ENCODE measurements at regions not wholly inside any gene's neighbourhood (a gene's known extent, or its start where the extent isn't known, plus 50 kb on each side); places are given as distances from the start of the nearest gene placed in this dataset.

DNA sequence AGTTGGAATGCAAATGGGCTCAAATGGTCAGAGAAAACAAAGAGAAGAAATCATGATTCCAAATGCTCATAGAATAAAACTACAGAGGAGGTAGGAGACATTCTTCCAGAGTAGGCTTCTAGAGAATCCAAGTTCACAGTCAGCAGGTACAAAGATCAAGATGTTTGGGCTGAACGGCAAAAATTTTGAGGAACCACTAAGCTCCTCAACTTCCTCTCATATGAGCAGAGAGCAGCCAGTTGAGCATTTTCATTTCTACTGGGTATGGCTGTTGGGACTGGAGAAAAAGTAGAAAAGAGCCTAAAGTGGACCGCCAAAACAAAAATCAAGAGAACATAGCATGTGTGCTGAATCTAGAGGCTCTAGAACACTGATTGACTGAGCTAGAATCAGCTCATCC, 73.8 kb upstream of the ARID2 start:
- ATAC-seq (no peak), DNase-seq (no peak)
- no peak for TF ChIP-seq POLR2A (IDR thresholded peaks at IDR 0.05)
- TF ChIP-seq CTCF (IDR thresholded peaks at IDR 0.05 in 4 of 5, conservative IDR thresholded peaks at IDR 0.05 in 1 of 5) = no peak
- in situ Hi-C loops (cut with MboI; ENCODE audit: low sequenced_read_pairs in 4 of 4) = no loop called here
- Histone ChIP-seq H3K4me3 (no peak overlapping the region), H3K36me3 (no peaks in the 10 kb centered on the region), H3K9me3 (no peaks in the 10 kb centered on the region), H3K4me1 (peaks cover 0 to 3% of the 10 kb centered on the region in 2 donors), H3K27me3 (no peaks in the 10 kb centered on the region), H3K27ac (no peak overlapping the region)
- intact Hi-C loops (cut with DNase I; ENCODE audit: low total_unique reads) = no loop called here

DNA sequence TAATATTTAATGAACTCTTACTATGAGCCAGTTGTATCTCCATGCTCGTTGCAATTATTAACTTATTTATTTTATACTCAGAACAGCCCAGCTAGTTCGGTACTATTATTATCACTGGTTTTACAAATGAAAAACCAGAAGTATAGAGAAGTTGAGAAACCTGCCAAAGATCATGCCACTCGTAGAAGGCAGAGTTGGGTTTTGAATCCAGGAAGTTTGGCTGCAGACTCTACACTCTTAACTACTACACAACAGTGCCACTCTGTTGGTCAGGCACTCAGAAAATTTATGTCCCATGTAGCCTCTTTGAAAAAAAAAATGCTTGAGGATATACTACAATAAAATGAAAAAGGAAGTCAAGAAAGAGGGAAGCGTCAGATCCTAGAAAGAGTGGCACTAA, 71.5 kb upstream of the ARID2 start:
- H3K27ac ChIP-seq = no peak overlapping the region
- in situ Hi-C loops (cut with MboI; ENCODE audit: low sequenced_read_pairs in 4 of 4) = no loop called here
- TF ChIP-seq POLR2A (IDR thresholded peaks at IDR 0.05) (no peak), CTCF (IDR thresholded peaks at IDR 0.05 in 4 of 5, conservative IDR thresholded peaks at IDR 0.05 in 1 of 5) (no peak)
- no peaks in the 10 kb centered on the region for H3K9me3 ChIP-seq
- H3K36me3 ChIP-seq = no peaks in the 10 kb centered on the region
- no peaks in the 10 kb centered on the region for H3K27me3 ChIP-seq
- no peak overlapping the region for H3K4me3 ChIP-seq
- ATAC-seq (no peak), DNase-seq (no peak)
- H3K4me1 ChIP-seq = no peaks in the 10 kb centered on the region
- intact Hi-C loops (cut with DNase I; ENCODE audit: low total_unique reads) = no loop called here

DNA sequence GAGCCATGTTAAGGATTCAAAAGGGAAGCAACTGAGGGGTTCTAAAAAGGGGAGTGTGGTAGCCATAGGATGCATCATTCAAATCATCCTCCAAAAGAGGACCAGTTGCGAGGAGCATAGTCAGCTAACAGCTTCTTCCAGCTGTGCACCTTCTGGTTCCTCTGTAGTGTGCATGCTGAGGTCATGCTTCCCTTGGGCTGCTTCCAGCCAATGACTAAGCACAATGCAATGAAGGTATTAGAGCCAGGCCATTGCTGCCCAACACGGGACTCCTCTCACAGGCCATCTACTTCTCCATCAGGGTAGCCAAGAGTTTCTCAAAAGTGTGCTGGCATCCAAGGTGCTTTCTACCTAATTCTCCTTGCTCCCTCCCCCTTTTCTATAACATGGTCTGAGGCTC, 69.2 kb upstream of the ARID2 start:
- Histone ChIP-seq H3K9me3 (no peaks in the 10 kb centered on the region), H3K27ac (no peak overlapping the region), H3K4me3 (no peak overlapping the region), H3K4me1 (peaks cover 0 to 3% of the 10 kb centered on the region in 2 donors), H3K27me3 (no peaks in the 10 kb centered on the region), H3K36me3 (no peaks in the 10 kb centered on the region)
- in situ Hi-C loops (cut with MboI; ENCODE audit: low sequenced_read_pairs in 4 of 4) (no loop called here), intact Hi-C loops (cut with DNase I; ENCODE audit: low total_unique reads) (no loop called here)
- DNase-seq (peak in 1 of 2 donors; percentile 16), ATAC-seq (no peak)
- TF ChIP-seq POLR2A (IDR thresholded peaks at IDR 0.05) = no peak
- TF ChIP-seq CTCF (IDR thresholded peaks at IDR 0.05 in 4 of 5, conservative IDR thresholded peaks at IDR 0.05 in 1 of 5) = no peak

DNA sequence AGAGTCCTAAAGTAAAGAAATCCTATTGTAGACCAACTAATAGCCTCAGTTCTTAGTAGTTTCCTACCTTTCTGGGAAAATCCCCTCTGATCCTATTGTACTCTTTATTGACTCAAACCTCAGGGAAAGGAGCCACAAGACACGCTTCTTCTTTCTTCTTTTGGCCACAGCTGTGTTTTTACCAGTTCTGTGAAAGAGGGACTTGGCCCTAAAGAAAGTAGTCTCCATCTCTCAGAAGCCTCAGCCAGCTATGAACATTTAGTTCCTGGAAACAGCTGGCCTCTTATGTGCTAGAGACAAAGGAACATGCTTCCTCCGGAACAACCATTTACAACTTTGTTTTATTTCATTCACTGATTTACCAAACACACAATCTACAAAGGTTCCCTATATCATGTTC, 66.1 kb upstream of the ARID2 start:
- in situ Hi-C loops (cut with MboI; ENCODE audit: low sequenced_read_pairs in 4 of 4) (no loop called here), intact Hi-C loops (cut with DNase I; ENCODE audit: low total_unique reads) (no loop called here)
- Histone ChIP-seq H3K4me1 (peaks cover 2 to 3% of the 10 kb centered on the region in 2 donors), H3K36me3 (no peaks in the 10 kb centered on the region), H3K27ac (no peak overlapping the region), H3K9me3 (no peaks in the 10 kb centered on the region), H3K27me3 (no peaks in the 10 kb centered on the region), H3K4me3 (no peak overlapping the region)
- DNase-seq (no peak), ATAC-seq (no peak)
- TF ChIP-seq POLR2A (IDR thresholded peaks at IDR 0.05) = no peak
- no peak for TF ChIP-seq CTCF (IDR thresholded peaks at IDR 0.05 in 4 of 5, conservative IDR thresholded peaks at IDR 0.05 in 1 of 5)

DNA sequence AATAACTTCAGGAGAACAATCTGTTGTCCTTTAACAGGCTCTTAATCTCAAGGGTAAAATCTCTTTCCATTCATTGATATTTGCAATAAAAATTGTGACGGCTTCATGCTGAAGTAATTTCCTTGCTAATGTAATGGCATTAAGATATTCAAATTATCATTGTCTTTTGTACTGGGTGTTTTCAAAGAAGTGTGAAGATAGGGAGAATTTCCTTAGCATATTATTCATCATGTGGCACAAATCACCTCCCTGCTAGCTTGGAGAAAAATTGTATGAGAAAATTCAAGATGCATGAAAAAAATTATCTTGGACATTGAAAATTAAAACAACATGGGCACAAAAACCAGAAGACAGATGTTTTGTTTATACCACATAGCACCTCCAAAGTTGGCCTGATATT, 63.6 kb upstream of the ARID2 start:
- TF ChIP-seq CTCF (IDR thresholded peaks at IDR 0.05 in 4 of 5, conservative IDR thresholded peaks at IDR 0.05 in 1 of 5) (no peak), POLR2A (IDR thresholded peaks at IDR 0.05) (no peak)
- in situ Hi-C loops (cut with MboI; ENCODE audit: low sequenced_read_pairs in 4 of 4) = no loop called here
- intact Hi-C loops (cut with DNase I; ENCODE audit: low total_unique reads) = no loop called here

More for the DNA sequence above, 63.6 kb upstream of the ARID2 start:
- H3K4me3 ChIP-seq = no peak overlapping the region
- H3K27me3 ChIP-seq = no peaks in the 10 kb centered on the region
- ATAC-seq (no peak), DNase-seq (no peak)
- peaks cover 16 to 20% of the 10 kb centered on the region in 2 donors for H3K4me1 ChIP-seq
- H3K9me3 ChIP-seq = no peaks in the 10 kb centered on the region
- no peaks in the 10 kb centered on the region for H3K36me3 ChIP-seq
- H3K27ac ChIP-seq = no peak overlapping the region
